H1 (cell line): ENCODE measurements at regions not wholly inside any gene's neighbourhood (a gene's known extent, or its start where the extent isn't known, plus 50 kb on each side); places are given as distances from the start of the nearest gene placed in this dataset.

Experiments used
- CTCF ChIA-PET: fragments of 300-600 bp; sonication (Branson Sonifier 250); formaldehyde crosslinking; loops from one replicate; lab custom pipeline; 2021; ENCODE audit not compliant: partially characterized antibody; lab: Charles Lee
- POLR2A ChIA-PET: fragments of 300-600 bp; sonication (Branson Sonifier 250); formaldehyde crosslinking; loops from one replicate; lab custom pipeline; 2021; ENCODE audit warnings: inconsistent platforms; ENCODE audit not compliant: partially characterized antibody; lab: Charles Lee
- DNase-seq, 2 experiments: peaks; one replicate each; pipeline versions ENCODE4 v3.0.0 to v3.0.0-alpha.2; 2010 to 2022; ENCODE audit warnings: low spot score in 2 of 2, low read depth in 1 of 2, mixed read lengths in 1 of 2
- FAIRE-seq: peaks from 2 replicates; lab custom pipeline; 2011; peaks lifted over from hg19 to GRCh38; lab: Jason Lieb, UNC
- H2AFZ ChIP-seq: 2 replicates; pipeline ENCODE4 v1.8.1; 2012; ENCODE audit warnings: low read length, inconsistent platforms
- H2AK5ac ChIP-seq: 2 replicates; pipeline ENCODE4 v1.6.1; 2013; ENCODE audit warnings: low read depth, low read length
- H2BK120ac ChIP-seq: replicated peaks from 2 replicates; pipeline ENCODE3; 2013; ENCODE audit warnings: low read depth, low read length, inconsistent platforms
- H2BK12ac ChIP-seq: 2 replicates; pipeline ENCODE4 v1.6.1; 2013; ENCODE audit warnings: low read depth, low read length
- H2BK15ac ChIP-seq: 2 replicates; pipeline ENCODE4 v1.6.1; 2013; ENCODE audit warnings: low read length
- H2BK20ac ChIP-seq: 2 replicates; pipeline ENCODE4 v1.6.1; 2013; ENCODE audit warnings: low read length
- H2BK5ac ChIP-seq: 2 replicates; pipeline ENCODE4 v1.6.1; 2013; ENCODE audit warnings: low read depth, low read length
- H3K14ac ChIP-seq: 2 replicates; pipeline ENCODE4 v1.6.1; 2013; ENCODE audit warnings: inconsistent platforms; ENCODE audit not compliant: insufficient read length
- H3K18ac ChIP-seq: 2 replicates; pipeline ENCODE4 v1.6.1; 2013; ENCODE audit warnings: low read length; ENCODE audit errors: extremely low read depth
- H3K23ac ChIP-seq: 2 replicates; pipeline ENCODE4 v1.6.1; 2013; ENCODE audit warnings: inconsistent platforms; ENCODE audit not compliant: insufficient read length
- H3K23me2 ChIP-seq: 2 replicates; pipeline ENCODE4 v1.6.1; 2013; ENCODE audit warnings: low read depth, low read length
- H3K27ac ChIP-seq: 2 replicates; pipeline ENCODE4 v1.6.1; 2011; ENCODE audit warnings: low read depth, low read length, inconsistent platforms
- H3K27me3 ChIP-seq, 4 experiments: replicated peaks in 1 of 4; 1 replicate in 1 of 4; 2 replicates in 3 of 4; pipeline versions ENCODE4 v1.6.1 to v1.8.1; 2011 to 2013; ENCODE audit warnings: low read length in 3 of 4, mild to moderate bottlenecking in 3 of 4, inconsistent platforms in 2 of 4, mixed read lengths in 2 of 4, moderate library complexity in 1 of 4; ENCODE audit not compliant: control insufficient read depth in 3 of 4, insufficient read depth in 3 of 4; ENCODE audit errors: extremely low read depth in 1 of 4
- H3K36me3 ChIP-seq, 4 experiments: 2 replicates each; pipeline versions ENCODE4 v1.6.1 to v1.8.1; 2011 to 2013; ENCODE audit warnings: mild to moderate bottlenecking in 4 of 4, low read length in 3 of 4, moderate library complexity in 2 of 4, control low read depth in 1 of 4, inconsistent platforms in 1 of 4; ENCODE audit not compliant: insufficient read depth in 4 of 4, control insufficient read depth in 2 of 4
- H3K4ac ChIP-seq: replicated peaks from 2 replicates; pipeline ENCODE3; 2013; ENCODE audit warnings: low read length, low read depth, mixed read lengths, inconsistent platforms; ENCODE audit not compliant: insufficient read length
- H3K4me1 ChIP-seq, 4 experiments: replicated peaks in 1 of 4; 1 replicate in 1 of 4; 2 replicates in 3 of 4; pipeline versions ENCODE4 v1.6.1 to v1.8.1; 2011 to 2013; ENCODE audit warnings: low read length in 3 of 4, inconsistent platforms in 2 of 4, mixed read lengths in 1 of 4; ENCODE audit not compliant: insufficient read depth in 4 of 4, control insufficient read depth in 3 of 4
- H3K4me2 ChIP-seq, 2 experiments: 2 replicates each; pipeline versions ENCODE4 v1.6.1 to v1.8.1; 2011 to 2013; ENCODE audit warnings: low read depth in 2 of 2, low read length in 2 of 2, control low read depth in 1 of 2, inconsistent platforms in 1 of 2, mild to moderate bottlenecking in 1 of 2; ENCODE audit not compliant: insufficient read depth in 1 of 2
- H3K4me3 ChIP-seq, 4 experiments: fragments of 200-600, 300-600 bp in 1 of 4; sonication (generic), shearing (Covaris generic), sonication (Bioruptor Twin) in 1 of 4; 2 replicates each; pipeline versions ENCODE4 v1.5.1 to v1.8.1; 2011 to 2016; ENCODE audit warnings: low read length in 4 of 4, low read depth in 3 of 4, control low read depth in 2 of 4, inconsistent platforms in 2 of 4, mild to moderate bottlenecking in 2 of 4, mixed read lengths in 1 of 4, moderate library complexity in 1 of 4; ENCODE audit not compliant: insufficient read depth in 2 of 4; ENCODE audit errors: extremely low read depth in 1 of 4
- H3K56ac ChIP-seq: replicated peaks from 2 replicates; pipeline ENCODE3; 2013; ENCODE audit warnings: low read depth, mild to moderate bottlenecking, mixed read lengths, low read length, inconsistent platforms; ENCODE audit not compliant: insufficient read length
- H3K79me1 ChIP-seq: 2 replicates; pipeline ENCODE4 v1.6.1; 2013; ENCODE audit warnings: low read depth, low read length, control low read depth
- H3K79me2 ChIP-seq, 2 experiments: 2 replicates each; pipeline versions ENCODE4 v1.6.1 to v1.8.1; 2012 to 2013; ENCODE audit warnings: low read length in 2 of 2, mild to moderate bottlenecking in 2 of 2, inconsistent platforms in 1 of 2; ENCODE audit not compliant: insufficient read depth in 2 of 2, control insufficient read depth in 1 of 2
- H3K9ac ChIP-seq, 4 experiments: replicated peaks in 1 of 4; 1 replicate in 1 of 4; 2 replicates in 3 of 4; pipeline versions ENCODE4 v1.6.1 to v1.8.1; 2011 to 2013; ENCODE audit warnings: low read depth in 3 of 4, low read length in 3 of 4, control low read depth in 2 of 4, mild to moderate bottlenecking in 2 of 4, moderate library complexity in 2 of 4, inconsistent platforms in 1 of 4; ENCODE audit errors: extremely low read depth in 1 of 4
- H3K9me3 ChIP-seq, 2 experiments: 2 replicates each; pipeline versions ENCODE4 v1.6.1 to v1.8.1; 2012 to 2013; ENCODE audit warnings: mild to moderate bottlenecking in 2 of 2, moderate library complexity in 2 of 2, control low read depth in 1 of 2, inconsistent platforms in 1 of 2, low read depth in 1 of 2, low read length in 1 of 2, mixed read lengths in 1 of 2; ENCODE audit not compliant: insufficient read depth in 2 of 2
- H4K20me1 ChIP-seq, 2 experiments: replicated peaks in 1 of 2; 2 replicates each; pipeline versions ENCODE3 to v1.8.1; 2011 to 2013; ENCODE audit warnings: inconsistent platforms in 2 of 2, low read length in 2 of 2, mild to moderate bottlenecking in 1 of 2; ENCODE audit not compliant: insufficient read depth in 2 of 2, control insufficient read depth in 1 of 2
- H4K5ac ChIP-seq: 2 replicates; pipeline ENCODE4 v1.6.1; 2013; ENCODE audit warnings: low read length, low read depth, mixed read lengths, inconsistent platforms; ENCODE audit not compliant: insufficient read length
- H4K8ac ChIP-seq: 2 replicates; pipeline ENCODE4 v1.8.0; 2013; ENCODE audit warnings: mild to moderate bottlenecking, moderate library complexity, low read length, inconsistent platforms; ENCODE audit not compliant: insufficient read depth; ENCODE audit errors: extremely low read depth
- H4K91ac ChIP-seq: replicated peaks from 2 replicates; pipeline ENCODE3; 2013; ENCODE audit warnings: low read length, mixed read lengths, inconsistent platforms; ENCODE audit not compliant: insufficient read length
- ASH2L ChIP-seq: fragments of 200-600, 300-600 bp; sonication (generic); IDR thresholded peaks from one replicate; pipeline ENCODE4 v1.7.1; 2017; ENCODE audit warnings: low read length
- BACH1 ChIP-seq: IDR thresholded peaks from 2 replicates; pipeline ENCODE4 v1.6.1; 2012; ENCODE audit warnings: low read length, improper control_type of control experiment
- CTCF ChIP-seq, 3 experiments: IDR thresholded peaks; 1 replicate in 2 of 3; 2 replicates in 1 of 3; pipeline versions ENCODE4 v1.5.1 to v1.6.1; 2011; ENCODE audit warnings: low read length in 3 of 3, mild to moderate bottlenecking in 3 of 3, inconsistent platforms in 2 of 3, low read depth in 1 of 3, moderate library complexity in 1 of 3; ENCODE audit not compliant: insufficient read depth in 1 of 3; ENCODE audit errors: control extremely low read depth in 1 of 3
- KDM5A ChIP-seq: fragments of 200-600 bp; IDR thresholded peaks from 2 replicates; pipeline ENCODE4 v1.7.1; 2012; ENCODE audit warnings: mild to moderate bottlenecking, low read length, inconsistent platforms, mixed read lengths
- MAX ChIP-seq: IDR thresholded peaks from 2 replicates; pipeline ENCODE4 v1.6.1; 2012; ENCODE audit warnings: inconsistent platforms
- NANOG ChIP-seq: IDR thresholded peaks from 2 replicates; pipeline ENCODE4 v1.6.1; 2011; ENCODE audit warnings: low read length, low read depth, mild to moderate bottlenecking, inconsistent platforms; ENCODE audit not compliant: insufficient read depth, poor library complexity, severe bottlenecking
- POLR2A ChIP-seq, 2 experiments: IDR thresholded peaks; 1 replicate in 1 of 2; 2 replicates in 1 of 2; pipeline ENCODE4 v1.6.1; 2011; ENCODE audit warnings: low read depth in 2 of 2, low read length in 2 of 2, mild to moderate bottlenecking in 2 of 2; ENCODE audit errors: control extremely low read depth in 1 of 2
- SIRT6 ChIP-seq: IDR thresholded peaks from one replicate; pipeline ENCODE4 v1.7.1; 2012; ENCODE audit warnings: low read length, inconsistent platforms
- SIX5 ChIP-seq: IDR thresholded peaks from 2 replicates; pipeline ENCODE4 v1.6.1; 2011; ENCODE audit warnings: mild to moderate bottlenecking, low read depth, low read length
- SRF ChIP-seq: IDR thresholded peaks from 2 replicates; pipeline ENCODE4 v1.6.1; 2011; ENCODE audit warnings: mild to moderate bottlenecking, low read depth, low read length, moderate library complexity
- USF2 ChIP-seq: IDR thresholded peaks from 2 replicates; pipeline ENCODE4 v1.6.1; 2011; ENCODE audit warnings: low read length, improper control_type of control experiment
- ZNF274 ChIP-seq: IDR thresholded peaks from 2 replicates; pipeline ENCODE4 v1.7.0; 2012; ENCODE audit warnings: low read length, borderline replicate concordance; ENCODE audit errors: extremely low read depth
- WGBS, 2 experiments: shearing (Covaris generic) in 1 of 2; methylation state at CpG; one replicate each; pipeline versions ENCODE4 v1.1.6 to v1.1.7; 2013 to 2015; ENCODE audit warnings: low lambda C conversion rate in 2 of 2, mixed read lengths in 2 of 2, inconsistent platforms in 1 of 2, low coverage in 1 of 2, missing lambda C conversion rate in 1 of 2; ENCODE audit not compliant: insufficient replicate concordance in 2 of 2, insufficient coverage in 1 of 2, insufficient read length in 1 of 2; ENCODE audit errors: extremely low coverage in 1 of 2, missing lambda C conversion rate in 1 of 2; 5-methylcytosine and 5-hydroxymethylcytosine counted together

GRCh38 chr7:35319606-35320005 lies 65.7 kb upstream of the TBX20 start:
- H3K27me3 ChIP-seq = no peaks in the 10 kb centered on the region
- H2AFZ ChIP-seq = no peak overlapping the region
- no peak overlapping the region for H3K56ac ChIP-seq
- no peak overlapping the region for H3K14ac ChIP-seq
- H3K27ac ChIP-seq = no peak overlapping the region
- no peak overlapping the region for H3K23ac ChIP-seq
- ChIA-PET POLR2A (no interaction called here), CTCF (interaction anchor here (1.0 to 1.4 kb wide), 3 partner anchors 11 to 58 kb away, joined by 3 read pairs; no protein-coding TSS in a partner anchor)
- no peak overlapping the region for H2AK5ac ChIP-seq
- no peak overlapping the region for H2BK120ac ChIP-seq
- no peak overlapping the region for H3K4ac ChIP-seq
- DNase-seq (no peak), FAIRE-seq (no peak)
- 91% methylated on average over 4 of the region's 4 CpGs; no CpG with 5 or more reads in 1 of the 2 experiments for WGBS, 2 experiments
- no peak overlapping the region for H3K4me2 ChIP-seq
- H2BK12ac ChIP-seq = no peak overlapping the region
- H4K20me1 ChIP-seq = peaks cover 0 to 2% of the 10 kb centered on the region in 2 experiments
- no peaks in the 10 kb centered on the region for H3K36me3 ChIP-seq
- no peak overlapping the region for H3K4me3 ChIP-seq
- H4K5ac ChIP-seq = no peak overlapping the region
- H3K9ac ChIP-seq = no peak overlapping the region
- H3K4me1 ChIP-seq = no peaks in the 10 kb centered on the region
- H4K91ac ChIP-seq = no peak overlapping the region
- no peaks in the 10 kb centered on the region for H3K79me2 ChIP-seq
- H2BK5ac ChIP-seq = no peak overlapping the region
- H3K18ac ChIP-seq = no peak overlapping the region
- no peaks in the 10 kb centered on the region for H3K9me3 ChIP-seq
- H3K79me1 ChIP-seq = no peaks in the 10 kb centered on the region
- H2BK15ac ChIP-seq = no peak overlapping the region
- H3K23me2 ChIP-seq = peaks cover 8% of the 10 kb centered on the region; the same call in 1 of the 2 replicates
- H4K8ac ChIP-seq = no peak overlapping the region
- H2BK20ac ChIP-seq = no peak overlapping the region
- TF ChIP-seq ZNF274 (no peak), POLR2A (IDR thresholded peaks at IDR 0.05; ENCODE audit: control extremely low read depth in 1 of 2, low read depth in 2 of 2, low read length in 2 of 2) (no peak), ASH2L (no peak), KDM5A (no peak), NANOG (no peak), MAX (no peak), USF2 (no peak), CTCF (IDR thresholded peaks at IDR 0.05; ENCODE audit: control extremely low read depth in 1 of 3, insufficient read depth in 1 of 3, low read depth in 1 of 3, low read length in 3 of 3) (no peak), SIRT6 (no peak), SRF (no peak), BACH1 (no peak), SIX5 (no peak)
